ENCODE measurements at regions not wholly inside any gene's neighbourhood (a gene's known extent, or its start where the extent isn't known, plus 50 kb on each side); places are given as distances from the start of the nearest gene placed in this dataset.

GRCh38 chr11:37100008-37100407 is 502.0 kb upstream of the RAG2 start:
- TF ChIP-seq TBP (CRISPR knock-in tag; IDR thresholded peaks at IDR 0.05) (no peak), EP300 (IDR thresholded peaks at IDR 0.05; ENCODE audit: low read depth in 2 of 2, low read length in 2 of 2) (no peak), EP300 (CRISPR knock-in tag; IDR thresholded peaks at IDR 0.05; ENCODE audit: borderline replicate concordance) (no peak), CTCF (CRISPR knock-in tag; IDR thresholded peaks at IDR 0.05) (no peak), POLR2AphosphoS5 (IDR thresholded peaks at IDR 0.05; ENCODE audit: low read depth, low read length) (no peak), ZNF276 (CRISPR knock-in tag; IDR thresholded peaks at IDR 0.05; ENCODE audit: low read depth) (no peak), ZNF3 (CRISPR knock-in tag; IDR thresholded peaks at IDR 0.05) (no peak)

Measured in HepG2 (cell line).